ENCODE measurements at regions not wholly inside any gene's neighbourhood (a gene's known extent, or its start where the extent isn't known, plus 50 kb on each side); places are given as distances from the start of the nearest gene placed in this dataset.

DNA sequence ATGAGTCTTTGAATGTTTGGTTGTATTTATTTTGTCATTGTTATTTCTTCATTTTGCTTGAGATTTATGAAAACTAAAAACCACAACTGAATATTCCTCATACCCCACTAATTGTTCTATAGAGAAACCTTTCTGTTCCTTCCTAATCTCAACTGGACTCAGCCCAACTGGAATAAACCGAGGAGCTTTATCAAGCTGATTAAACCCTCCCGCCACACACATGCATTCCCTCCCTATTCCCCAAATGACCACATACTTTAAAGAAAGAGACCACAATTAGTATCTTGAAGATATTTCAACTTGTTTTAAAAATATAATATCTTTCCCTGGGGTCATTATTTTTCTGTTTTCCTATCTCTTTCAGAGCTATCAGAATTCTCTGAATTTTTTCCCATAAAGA is 107.5 kb downstream of the OSR1 start (continued):
- TF ChIP-seq, protein P1, sequence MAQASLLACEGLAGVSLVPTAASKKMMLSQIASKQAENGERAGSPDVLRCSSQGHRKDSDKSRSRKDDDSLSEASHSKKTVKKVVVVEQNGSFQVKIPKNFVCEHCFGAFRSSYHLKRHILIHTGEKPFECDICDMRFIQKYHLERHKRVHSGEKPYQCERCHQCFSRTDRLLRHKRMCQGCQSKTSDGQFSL (CRISPR knock-in tag; IDR thresholded peaks at IDR 0.05): no peak
- TF ChIP-seq, protein P1 (tag; IDR thresholded peaks at IDR 0.05): no peak
- TF ChIP-seq ADNP (tag; IDR thresholded peaks at IDR 0.05): no peak

DNA sequence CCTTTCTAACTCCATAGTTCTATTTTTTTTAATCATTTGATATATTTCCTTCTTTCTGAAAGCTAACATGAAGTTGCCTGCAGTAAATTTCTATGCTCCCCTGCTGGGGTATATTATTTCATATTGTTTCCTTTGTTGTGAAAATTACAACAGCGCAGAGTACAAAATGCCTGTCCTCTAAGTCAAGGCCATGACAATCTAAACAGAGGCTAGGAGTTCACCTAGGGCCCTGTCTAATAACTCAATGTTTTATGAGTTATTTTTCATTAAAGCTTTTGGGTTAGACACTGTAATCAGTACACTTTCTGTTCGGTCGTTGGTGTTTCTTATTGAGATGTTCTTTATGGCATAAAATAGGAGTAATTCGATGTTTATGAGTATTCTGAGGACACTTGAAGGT is 111.2 kb downstream of the OSR1 start:
- POLR2A ChIA-PET: no interaction called here
- Histone ChIP-seq H3K27me3 (ENCODE audit: control insufficient read depth in 2 of 2, insufficient read depth in 2 of 2, low read length in 2 of 2) (no peaks in the 10 kb centered on the region), H3K79me2 (ENCODE audit: control insufficient read depth, insufficient read depth, low read length) (no peaks in the 10 kb centered on the region), H3K4me1 (replicated peaks in 1 of 2; ENCODE audit: control insufficient read depth in 2 of 2, insufficient read depth in 2 of 2, low read length in 2 of 2) (no peaks in the 10 kb centered on the region), H2AFZ (ENCODE audit: low read depth, low read length) (no peak overlapping the region), H4K20me1 (replicated peaks; ENCODE audit: control insufficient read depth, insufficient read depth, low read length) (no peaks in the 10 kb centered on the region), H3K4me3 (no peak overlapping the region), H3K9ac (ENCODE audit: insufficient read depth in 1 of 2, low read depth in 2 of 2, low read length in 2 of 2) (no peak overlapping the region), H3K9me3 (replicated peaks; ENCODE audit: control insufficient read depth, insufficient read depth, low read depth, low read length) (no peaks in the 10 kb centered on the region), H3K27ac (ENCODE audit: extremely low read depth, low read depth, low read length) (no peak overlapping the region), H3K9me1 (ENCODE audit: control insufficient read depth, insufficient read depth, low read length) (no peaks in the 10 kb centered on the region), H3K36me3 (ENCODE audit: control insufficient read depth, insufficient read depth, low read length) (no peaks in the 10 kb centered on the region), H3K4me2 (ENCODE audit: insufficient read depth, low read length) (no peak overlapping the region)
- FAIRE-seq (no peak), ATAC-seq (no peak), DNase-seq (ENCODE audit: extremely low read depth in 1 of 4, low spot score in 3 of 4) (no peak)
- no TSS peak for BruUV-seq (replicated peaks)
- CTCF ChIA-PET (ENCODE audit: low intra/inter-chr PET ratio): no interaction called here
- no peak for TF ChIP-seq KDM2B (CRISPR knock-in tag; IDR thresholded peaks at IDR 0.05)
- TF ChIP-seq RNF2 (IDR thresholded peaks at IDR 0.05): no peak
- TF ChIP-seq SNIP1 (IDR thresholded peaks at IDR 0.05; ENCODE audit: low read depth): no peak
- TF ChIP-seq TBL1XR1 (IDR thresholded peaks at IDR 0.05; ENCODE audit: low read length in 2 of 2): no peak
- TF ChIP-seq KAT8 (IDR thresholded peaks at IDR 0.05; ENCODE audit: low read depth): no peak
- TF ChIP-seq ELF4 (CRISPR knock-in tag; IDR thresholded peaks at IDR 0.05): no peak
- intact Hi-C loops (cut with micrococcal nuclease): no loop called here
- in situ Hi-C loops (cut with MboI): no loop called here
- 2% methylated on average over 4 of the region's 4 CpGs for WGBS (ENCODE audit: insufficient coverage, low coverage, missing lambda C conversion rate)
